ENCODE measurements at regions not wholly inside any gene's neighbourhood (a gene's known extent, or its start where the extent isn't known, plus 50 kb on each side); places are given as distances from the start of the nearest gene placed in this dataset.
"Not testable (repeated sequence)": the region's sequence is repeated elsewhere in the genome, so short reads cannot be mapped to it uniquely, and the experiment has no call there.

GRCh38 chr4:11663114-11663513 is 234.4 kb upstream of the HS3ST1 start:
- H3K36me3 ChIP-seq: no peaks in the 10 kb centered on the region
- no peaks in the 10 kb centered on the region for H3K4me1 ChIP-seq
- ATAC-seq: no peak
- DNase-seq: no peak
- TF ChIP-seq CTCF (IDR thresholded peaks at IDR 0.05): no peak
- H3K4me3 ChIP-seq: no peak overlapping the region
- intact Hi-C loops (cut with DNase I): no loop called here
- H3K27ac ChIP-seq: no peak overlapping the region
- H3K9me3 ChIP-seq: no peaks in the 10 kb centered on the region
- no peaks in the 10 kb centered on the region for H3K27me3 ChIP-seq (ENCODE audit: low read depth)

- no peak for ATAC-seq
- Histone ChIP-seq H3K27ac (no peak overlapping the region), H3K4me3 (no peak overlapping the region), H3K9me3 (no peaks in the 10 kb centered on the region), H3K4me1 (no peaks in the 10 kb centered on the region), H3K36me3 (no peaks in the 10 kb centered on the region), H3K27me3 (ENCODE audit: low read depth) (no peaks in the 10 kb centered on the region)
- no peak for TF ChIP-seq CTCF (IDR thresholded peaks at IDR 0.05)
- intact Hi-C loops (cut with DNase I): no loop called here
- no peak for DNase-seq
Measured at GRCh38 chr4:11650801-11651596, 222.3 kb upstream of the HS3ST1 start.

- H3K36me3 ChIP-seq: no peaks in the 10 kb centered on the region
- H3K4me1 ChIP-seq: no peaks in the 10 kb centered on the region
- intact Hi-C loops (cut with DNase I): no loop called here
- no peak overlapping the region for H3K27ac ChIP-seq
- no peaks in the 10 kb centered on the region for H3K27me3 ChIP-seq (ENCODE audit: low read depth)
- H3K9me3 ChIP-seq: no peaks in the 10 kb centered on the region
- DNase-seq (no peak), ATAC-seq (no peak)
- no peak overlapping the region for H3K4me3 ChIP-seq
- no peak for TF ChIP-seq CTCF (IDR thresholded peaks at IDR 0.05)
Measured at GRCh38 chr4:11647433-11647832, 218.7 kb upstream of the HS3ST1 start.

GRCh38 chr4:11643081-11643480 is 214.4 kb upstream of the HS3ST1 start:
- intact Hi-C loops (cut with DNase I); H3K4me3 ChIP-seq; ATAC-seq; H3K4me1 ChIP-seq; DNase-seq; H3K27me3 ChIP-seq (ENCODE audit: low read depth); H3K27ac ChIP-seq; H3K9me3 ChIP-seq; H3K36me3 ChIP-seq: not testable (repeated sequence)

- intact Hi-C loops (cut with DNase I): no loop called here
- Histone ChIP-seq H3K27me3 (ENCODE audit: low read depth) (no peaks in the 10 kb centered on the region), H3K27ac (no peak overlapping the region), H3K4me1 (no peaks in the 10 kb centered on the region), H3K9me3 (no peaks in the 10 kb centered on the region), H3K36me3 (no peaks in the 10 kb centered on the region), H3K4me3 (no peak overlapping the region)
- no peak for DNase-seq
- no peak for ATAC-seq
- TF ChIP-seq CTCF (IDR thresholded peaks at IDR 0.05): no peak
Measured at GRCh38 chr4:11640584-11640983, 211.9 kb upstream of the HS3ST1 start.

GRCh38 chr4:11636551-11636950 is 207.9 kb upstream of the HS3ST1 start:
- no peak for DNase-seq
- TF ChIP-seq CTCF (IDR thresholded peaks at IDR 0.05): no peak
- intact Hi-C loops (cut with DNase I): no loop called here
- Histone ChIP-seq H3K27ac (no peak overlapping the region), H3K9me3 (no peaks in the 10 kb centered on the region), H3K27me3 (ENCODE audit: low read depth) (no peaks in the 10 kb centered on the region), H3K4me1 (no peaks in the 10 kb centered on the region), H3K4me3 (no peak overlapping the region), H3K36me3 (no peaks in the 10 kb centered on the region)
- no peak for ATAC-seq

Measured in lower lobe of right lung (tissue), 2 donors.